Stimulated activated CD4-positive, alpha-beta T cell treated with anti-CD3 and anti-CD28 coated beads, Interleukin-1b, Interleukin-23, amount 100 ng/mL, for 24 hours (primary cell): ENCODE measurements at regions not wholly inside any gene's neighbourhood (a gene's known extent, or its start where the extent isn't known, plus 50 kb on each side); places are given as distances from the start of the nearest gene placed in this dataset.

Experiments
- DNase-seq, 4 experiments: peaks; one replicate each; pipeline ENCODE4 v3.0.0-alpha.2; 2020; ENCODE audit warnings: low read depth in 4 of 4, low spot score in 1 of 4

GRCh38 chr10:124265776-124266467 lies 152.8 kb downstream of the OAT start:
- DNase-seq: no peak

- no peak for DNase-seq
Observed at GRCh38 chr10:124265391-124265745, 153.4 kb downstream of the OAT start.

- DNase-seq: no peak
Observed at GRCh38 chr10:124264711-124265390, 153.9 kb downstream of the OAT start.

- no peak for DNase-seq
Observed at GRCh38 chr10:124264271-124264670, 154.5 kb downstream of the OAT start.

- DNase-seq: no peak
Observed at GRCh38 chr10:124263726-124264125, 155.0 kb downstream of the OAT start.

- DNase-seq: no peak
Observed at GRCh38 chr10:124262971-124263370, 155.8 kb downstream of the OAT start.

GRCh38 chr10:124262234-124262865 lies 156.4 kb downstream of the OAT start:
- DNase-seq: no peak

GRCh38 chr10:124259139-124259825 lies 159.4 kb downstream of the OAT start:
- DNase-seq: no peak

- no peak for DNase-seq
Observed at GRCh38 chr10:124257781-124258180, 160.9 kb downstream of the OAT start.

GRCh38 chr10:124256151-124256550 lies 162.6 kb downstream of the OAT start:
- DNase-seq: no peak

GRCh38 chr10:124255556-124255955 lies 162.2 kb upstream of the CHST15 start:
- no peak for DNase-seq

GRCh38 chr10:124254490-124254889 lies 161.1 kb upstream of the CHST15 start:
- no peak for DNase-seq

- DNase-seq: no peak
Observed at GRCh38 chr10:124253006-124253405, 159.6 kb upstream of the CHST15 start.

- no peak for DNase-seq
Observed at GRCh38 chr10:124252097-124252715, 158.8 kb upstream of the CHST15 start.

- no peak for DNase-seq
Observed at GRCh38 chr10:124251317-124252065, 158.1 kb upstream of the CHST15 start.

GRCh38 chr10:124250506-124250905 lies 157.1 kb upstream of the CHST15 start:
- DNase-seq: no peak

- DNase-seq: no peak
Observed at GRCh38 chr10:124249812-124250432, 156.5 kb upstream of the CHST15 start.

- no peak for DNase-seq
Observed at GRCh38 chr10:124249196-124249595, 155.8 kb upstream of the CHST15 start.

GRCh38 chr10:124248056-124249045 lies 155.0 kb upstream of the CHST15 start:
- DNase-seq: no peak
